ENCODE measurements at regions not wholly inside any gene's neighbourhood (a gene's known extent, or its start where the extent isn't known, plus 50 kb on each side); places are given as distances from the start of the nearest gene placed in this dataset.

GRCh38 chr10:130371666-130372065 is 235.5 kb downstream of the GLRX3 start:
- no peaks in the 10 kb centered on the region for H3K9me3 ChIP-seq (ENCODE audit: low read length)
- intact Hi-C loops (cut with micrococcal nuclease; ENCODE audit: unreplicated experiment): no loop called here
- H3K9me2 ChIP-seq (ENCODE audit: insufficient read depth, low read length): no peaks in the 10 kb centered on the region
- no peaks in the 10 kb centered on the region for H3K36me3 ChIP-seq (ENCODE audit: insufficient read depth, low read length)
- BruUV-seq (replicated peaks): no TSS peak
- H3K79me2 ChIP-seq (ENCODE audit: insufficient read depth, low read depth, low read length): no peaks in the 10 kb centered on the region
- no peak overlapping the region for H3K27ac ChIP-seq (ENCODE audit: low read depth, low read length, poor library complexity, severe bottlenecking)
- no peak for DNase-seq (ENCODE audit: low spot score)
- H4K20me1 ChIP-seq (ENCODE audit: insufficient read depth, low read length): no peaks in the 10 kb centered on the region
- H3K4me2 ChIP-seq (ENCODE audit: low read length): no peak overlapping the region
- TF ChIP-seq EZH2phosphoT487 (IDR thresholded peaks at IDR 0.05; ENCODE audit: borderline replicate concordance, low read depth, low read length) (no peak), CTCF (conservative IDR thresholded peaks at IDR 0.05; ENCODE audit: low read length) (no peak)
- POLR2A ChIA-PET: no interaction called here
- no peaks in the 10 kb centered on the region for H3K4me1 ChIP-seq (ENCODE audit: insufficient read depth, low read length, poor library complexity, severe bottlenecking)
- H3K4me3 ChIP-seq (ENCODE audit: low read depth, low read length, poor library complexity, severe bottlenecking): no peak overlapping the region
- CTCF ChIA-PET (ENCODE audit: unreplicated experiment): no interaction called here
- H2AFZ ChIP-seq (ENCODE audit: low read length): no peak overlapping the region

GRCh38 chr10:130372222-130372621 is 236.0 kb downstream of the GLRX3 start:
- no peak overlapping the region for H3K4me2 ChIP-seq (ENCODE audit: low read length)
- no TSS peak for BruUV-seq (replicated peaks)
- no peak overlapping the region for H2AFZ ChIP-seq (ENCODE audit: low read length)
- CTCF ChIA-PET (ENCODE audit: unreplicated experiment): no interaction called here
- no peak overlapping the region for H3K4me3 ChIP-seq (ENCODE audit: low read depth, low read length, poor library complexity, severe bottlenecking)
- no peak overlapping the region for H3K27ac ChIP-seq (ENCODE audit: low read depth, low read length, poor library complexity, severe bottlenecking)
- no peaks in the 10 kb centered on the region for H3K79me2 ChIP-seq (ENCODE audit: insufficient read depth, low read depth, low read length)
- no peaks in the 10 kb centered on the region for H3K9me2 ChIP-seq (ENCODE audit: insufficient read depth, low read length)
- no peaks in the 10 kb centered on the region for H3K36me3 ChIP-seq (ENCODE audit: insufficient read depth, low read length)
- no peak for DNase-seq (ENCODE audit: low spot score)
- H3K9me3 ChIP-seq (ENCODE audit: low read length): no peaks in the 10 kb centered on the region
- intact Hi-C loops (cut with micrococcal nuclease; ENCODE audit: unreplicated experiment): no loop called here
- no peaks in the 10 kb centered on the region for H4K20me1 ChIP-seq (ENCODE audit: insufficient read depth, low read length)
- H3K4me1 ChIP-seq (ENCODE audit: insufficient read depth, low read length, poor library complexity, severe bottlenecking): no peaks in the 10 kb centered on the region
- POLR2A ChIA-PET: no interaction called here
- TF ChIP-seq CTCF (conservative IDR thresholded peaks at IDR 0.05; ENCODE audit: low read length): no peak

GRCh38 chr10:130372866-130373265 is 236.7 kb downstream of the GLRX3 start:
- Histone ChIP-seq H3K9me2 (ENCODE audit: insufficient read depth, low read length) (no peaks in the 10 kb centered on the region), H4K20me1 (ENCODE audit: insufficient read depth, low read length) (no peaks in the 10 kb centered on the region), H3K4me3 (ENCODE audit: low read depth, low read length, poor library complexity, severe bottlenecking) (no peak overlapping the region), H3K4me1 (ENCODE audit: insufficient read depth, low read length, poor library complexity, severe bottlenecking) (no peaks in the 10 kb centered on the region), H3K9me3 (ENCODE audit: low read length) (no peaks in the 10 kb centered on the region), H3K4me2 (ENCODE audit: low read length) (no peak overlapping the region), H2AFZ (ENCODE audit: low read length) (no peak overlapping the region), H3K27ac (ENCODE audit: low read depth, low read length, poor library complexity, severe bottlenecking) (no peak overlapping the region), H3K36me3 (ENCODE audit: insufficient read depth, low read length) (no peaks in the 10 kb centered on the region), H3K79me2 (ENCODE audit: insufficient read depth, low read depth, low read length) (no peaks in the 10 kb centered on the region)
- intact Hi-C loops (cut with micrococcal nuclease; ENCODE audit: unreplicated experiment): no loop called here
- no TSS peak for BruUV-seq (replicated peaks)
- TF ChIP-seq CTCF (conservative IDR thresholded peaks at IDR 0.05; ENCODE audit: low read length): no peak
- no peak for TF ChIP-seq EZH2phosphoT487 (IDR thresholded peaks at IDR 0.05; ENCODE audit: borderline replicate concordance, low read depth, low read length)
- ChIA-PET CTCF (ENCODE audit: unreplicated experiment) (no interaction called here), POLR2A (no interaction called here)
- DNase-seq (ENCODE audit: low spot score): no peak
